ENCODE measurements at regions not wholly inside any gene's neighbourhood (a gene's known extent, or its start where the extent isn't known, plus 50 kb on each side); places are given as distances from the start of the nearest gene placed in this dataset.

GRCh38 chr11:48803955-48804354, 179.7 kb downstream of the TRIM51G start:
- peak; percentile 35 for DNase-seq (ENCODE audit: low spot score)

All from mesenteric fat pad (tissue), 1 donor.